ENCODE measurements at regions not wholly inside any gene's neighbourhood (a gene's known extent, or its start where the extent isn't known, plus 50 kb on each side); places are given as distances from the start of the nearest gene placed in this dataset.

DNA sequence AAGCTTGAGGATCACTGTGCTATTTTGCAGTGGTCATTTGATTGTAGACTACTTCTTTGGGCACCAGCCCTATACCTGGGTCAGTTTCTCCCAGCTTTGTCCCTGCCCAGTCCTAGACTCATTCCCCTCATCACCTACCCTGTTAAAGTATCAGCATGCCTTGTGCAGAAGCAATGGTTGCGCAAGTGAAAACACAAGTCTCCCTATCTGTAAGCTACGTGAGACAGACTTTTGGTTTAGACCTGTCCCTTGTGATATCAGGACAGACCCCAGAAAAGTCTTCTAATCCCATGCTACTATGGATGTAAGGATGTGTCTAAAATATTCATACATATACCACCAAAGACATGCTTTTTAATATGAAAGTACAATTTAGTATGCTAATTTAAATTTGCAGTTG, 88.8 kb upstream of the ATP2B1 start:
- no peaks in the 10 kb centered on the region for H3K9me3 ChIP-seq
- WGBS, 2 donors, result 90 to 92% methylated on average over 2 of the region's 2 CpGs
- H3K27me3 ChIP-seq, result no peaks in the 10 kb centered on the region
- intact Hi-C loops (cut with DNase I), result no loop called here
- no peaks in the 10 kb centered on the region for H3K36me3 ChIP-seq
- no peak for DNase-seq
- TF ChIP-seq, protein P1, sequence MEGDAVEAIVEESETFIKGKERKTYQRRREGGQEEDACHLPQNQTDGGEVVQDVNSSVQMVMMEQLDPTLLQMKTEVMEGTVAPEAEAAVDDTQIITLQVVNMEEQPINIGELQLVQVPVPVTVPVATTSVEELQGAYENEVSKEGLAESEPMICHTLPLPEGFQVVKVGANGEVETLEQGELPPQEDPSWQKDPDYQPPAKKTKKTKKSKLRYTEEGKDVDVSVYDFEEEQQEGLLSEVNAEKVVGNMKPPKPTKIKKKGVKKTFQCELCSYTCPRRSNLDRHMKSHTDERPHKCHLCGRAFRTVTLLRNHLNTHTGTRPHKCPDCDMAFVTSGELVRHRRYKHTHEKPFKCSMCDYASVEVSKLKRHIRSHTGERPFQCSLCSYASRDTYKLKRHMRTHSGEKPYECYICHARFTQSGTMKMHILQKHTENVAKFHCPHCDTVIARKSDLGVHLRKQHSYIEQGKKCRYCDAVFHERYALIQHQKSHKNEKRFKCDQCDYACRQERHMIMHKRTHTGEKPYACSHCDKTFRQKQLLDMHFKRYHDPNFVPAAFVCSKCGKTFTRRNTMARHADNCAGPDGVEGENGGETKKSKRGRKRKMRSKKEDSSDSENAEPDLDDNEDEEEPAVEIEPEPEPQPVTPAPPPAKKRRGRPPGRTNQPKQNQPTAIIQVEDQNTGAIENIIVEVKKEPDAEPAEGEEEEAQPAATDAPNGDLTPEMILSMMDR (IDR thresholded peaks at IDR 0.05), result no peak
- no peak for TF ChIP-seq POLR2A (IDR thresholded peaks at IDR 0.05)
- no peak overlapping the region for H3K4me3 ChIP-seq
- H3K4me1 ChIP-seq, result no peaks in the 10 kb centered on the region
- H3K27ac ChIP-seq, result no peak overlapping the region

DNA sequence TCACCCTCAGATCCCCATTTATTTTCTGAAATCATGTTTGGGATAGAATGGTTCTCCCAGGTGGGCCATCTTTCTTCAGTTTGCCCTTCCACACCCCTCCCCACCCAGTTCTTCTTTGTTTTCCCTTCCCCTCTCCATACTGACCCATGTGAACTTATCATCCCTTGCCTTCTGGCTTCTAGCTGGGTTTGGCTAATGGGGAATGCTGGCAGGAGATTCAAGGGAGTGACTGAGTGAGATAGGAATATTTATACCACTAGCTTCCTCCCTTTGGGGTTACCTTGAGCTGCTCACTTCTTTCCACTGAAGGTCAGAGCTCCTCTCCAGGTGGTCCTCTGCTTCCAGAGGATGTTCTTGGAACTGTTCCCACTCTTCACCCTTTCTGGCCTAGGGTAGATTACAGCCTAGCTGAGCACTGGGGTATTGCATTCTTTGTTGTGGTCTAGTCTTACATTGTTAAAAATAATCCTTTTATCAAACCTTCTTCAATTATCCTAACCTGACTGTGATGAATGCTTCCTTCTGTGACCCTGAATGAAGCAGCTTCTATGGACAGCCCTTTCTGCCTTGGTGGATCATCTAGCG, 88.3 kb upstream of the ATP2B1 start:
- Histone ChIP-seq H3K36me3 (no peaks in the 10 kb centered on the region), H3K27ac (no peak overlapping the region), H3K9me3 (no peaks in the 10 kb centered on the region), H3K4me1 (no peaks in the 10 kb centered on the region), H3K4me3 (no peak overlapping the region), H3K27me3 (no peaks in the 10 kb centered on the region)
- no peak for DNase-seq
- WGBS, 2 donors, result 100% methylated on average over 1 of the region's 1 CpG
- TF ChIP-seq, protein P1 (IDR thresholded peaks at IDR 0.05), result no peak
- no peak for TF ChIP-seq POLR2A (IDR thresholded peaks at IDR 0.05)
- intact Hi-C loops (cut with DNase I), result no loop called here

DNA sequence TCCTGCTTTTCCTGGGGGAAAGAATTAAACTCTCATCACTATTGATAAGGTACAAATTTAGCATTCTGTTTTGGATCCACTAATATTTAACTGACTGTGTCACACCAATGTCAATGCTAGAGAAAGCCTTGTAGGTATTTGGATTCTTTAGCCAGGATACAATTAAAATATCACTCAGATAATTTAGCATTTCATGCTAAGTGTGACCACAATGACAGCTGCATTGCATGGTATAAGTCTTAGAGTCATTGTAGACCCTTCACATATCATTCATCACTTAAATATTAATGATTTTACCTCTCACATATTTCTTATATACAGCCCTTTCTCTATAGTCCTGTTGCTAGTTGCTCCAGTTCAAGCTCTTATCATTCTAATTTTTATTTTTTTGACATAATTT, 85.3 kb upstream of the ATP2B1 start:
- Histone ChIP-seq H3K4me1 (no peaks in the 10 kb centered on the region), H3K36me3 (no peaks in the 10 kb centered on the region), H3K4me3 (no peak overlapping the region), H3K27me3 (no peaks in the 10 kb centered on the region), H3K9me3 (no peaks in the 10 kb centered on the region), H3K27ac (no peak overlapping the region)
- DNase-seq, result no peak
- no peak for TF ChIP-seq POLR2A (IDR thresholded peaks at IDR 0.05)
- TF ChIP-seq, protein P1 (IDR thresholded peaks at IDR 0.05), result no peak
- intact Hi-C loops (cut with DNase I), result no loop called here

DNA sequence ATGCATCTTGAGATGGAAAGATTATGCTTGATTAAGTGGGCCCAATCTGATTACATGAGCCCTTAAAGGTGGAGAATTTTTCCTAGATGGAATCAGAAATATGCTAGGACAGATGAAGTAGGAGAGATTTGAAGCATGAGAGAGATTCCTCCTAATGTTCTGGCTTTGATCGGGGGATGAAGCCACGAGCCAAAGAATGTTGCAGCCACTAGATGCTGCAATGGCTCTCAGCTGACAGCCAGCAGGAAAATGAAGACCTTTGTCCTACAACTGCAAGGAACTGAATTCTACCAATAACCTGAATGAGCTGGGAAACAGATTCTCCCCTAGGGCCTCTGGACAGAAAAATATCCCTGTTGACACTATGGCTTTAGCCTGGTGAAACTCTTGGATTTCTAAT, 82.6 kb upstream of the ATP2B1 start:
- Histone ChIP-seq H3K36me3 (no peaks in the 10 kb centered on the region), H3K4me3 (no peak overlapping the region), H3K27ac (no peak overlapping the region), H3K27me3 (no peaks in the 10 kb centered on the region), H3K9me3 (peaks cover 0 to 10% (median 9%) of the 10 kb centered on the region in 3 donors), H3K4me1 (no peaks in the 10 kb centered on the region)
- WGBS, 2 donors, result 78 to 86% methylated on average over 2 of the region's 2 CpGs
- TF ChIP-seq, protein P1 (IDR thresholded peaks at IDR 0.05), result no peak
- no peak for TF ChIP-seq POLR2A (IDR thresholded peaks at IDR 0.05)
- intact Hi-C loops (cut with DNase I), result no loop called here
- no peak for DNase-seq

DNA sequence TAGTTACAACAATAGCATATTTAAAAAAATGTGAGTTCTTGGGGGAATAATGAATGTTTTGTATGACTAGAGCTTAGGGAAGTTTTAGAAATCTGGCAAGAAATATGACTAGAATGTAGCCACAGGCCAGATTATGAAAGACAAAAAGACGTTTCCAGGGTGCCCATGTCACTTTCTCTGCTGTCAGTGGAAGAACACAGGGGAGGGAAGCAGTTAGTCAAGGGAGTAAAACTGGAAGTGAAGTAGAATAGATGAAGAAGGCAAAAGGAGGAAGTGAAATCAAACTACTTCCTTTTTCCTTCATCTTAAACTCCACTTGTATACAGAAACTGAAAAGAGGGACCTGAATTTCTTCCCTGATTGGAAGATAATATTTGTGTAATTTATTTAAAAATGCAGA, 81.2 kb upstream of the ATP2B1 start:
- Histone ChIP-seq H3K9me3 (peaks cover 0 to 21% (median 11%) of the 10 kb centered on the region in 3 donors), H3K36me3 (no peaks in the 10 kb centered on the region), H3K4me3 (no peak overlapping the region), H3K27ac (no peak overlapping the region), H3K4me1 (no peaks in the 10 kb centered on the region), H3K27me3 (no peaks in the 10 kb centered on the region)
- 9 to 11% methylated on average over 1 of the region's 1 CpG for WGBS, 2 donors
- intact Hi-C loops (cut with DNase I), result no loop called here
- TF ChIP-seq POLR2A (IDR thresholded peaks at IDR 0.05), result no peak
- TF ChIP-seq, protein P1 (IDR thresholded peaks at IDR 0.05), result no peak
- DNase-seq, result no peak
